GM21737 (cell line): ENCODE measurements at regions not wholly inside any gene's neighbourhood (a gene's known extent, or its start where the extent isn't known, plus 50 kb on each side); places are given as distances from the start of the nearest gene placed in this dataset.
"Not testable (repeated sequence)": the region's sequence is repeated elsewhere in the genome, so short reads cannot be mapped to it uniquely, and the experiment has no call there.

Experiments
- ATAC-seq: cut with Tn5 transposase; IDR thresholded peaks from one replicate; pipeline ENCODE4 v1.9.1; 2021; ENCODE audit warnings: mild to moderate bottlenecking, moderate library complexity; ENCODE audit not compliant: unreplicated experiment

DNA sequence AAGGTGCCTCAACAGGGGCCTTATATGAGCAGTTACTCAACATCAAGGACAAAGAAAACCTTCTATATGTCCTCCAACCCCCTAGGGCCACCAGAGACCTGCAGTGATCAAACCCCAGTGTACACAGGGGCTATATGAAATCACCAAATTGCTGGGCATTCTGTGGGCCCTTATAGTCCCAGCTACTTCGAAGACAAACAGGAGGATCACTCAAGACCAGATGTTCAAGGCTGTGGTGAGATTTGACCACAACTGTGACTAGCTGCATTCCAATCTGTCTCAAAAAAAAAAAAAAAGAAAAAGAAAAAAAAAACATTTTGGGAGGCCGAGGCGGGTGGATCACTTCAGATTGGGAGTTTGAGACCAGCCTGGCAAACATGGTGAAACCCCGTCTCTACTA lies 51.0 kb upstream of the PRB2 start:
- ATAC-seq: no peak

DNA sequence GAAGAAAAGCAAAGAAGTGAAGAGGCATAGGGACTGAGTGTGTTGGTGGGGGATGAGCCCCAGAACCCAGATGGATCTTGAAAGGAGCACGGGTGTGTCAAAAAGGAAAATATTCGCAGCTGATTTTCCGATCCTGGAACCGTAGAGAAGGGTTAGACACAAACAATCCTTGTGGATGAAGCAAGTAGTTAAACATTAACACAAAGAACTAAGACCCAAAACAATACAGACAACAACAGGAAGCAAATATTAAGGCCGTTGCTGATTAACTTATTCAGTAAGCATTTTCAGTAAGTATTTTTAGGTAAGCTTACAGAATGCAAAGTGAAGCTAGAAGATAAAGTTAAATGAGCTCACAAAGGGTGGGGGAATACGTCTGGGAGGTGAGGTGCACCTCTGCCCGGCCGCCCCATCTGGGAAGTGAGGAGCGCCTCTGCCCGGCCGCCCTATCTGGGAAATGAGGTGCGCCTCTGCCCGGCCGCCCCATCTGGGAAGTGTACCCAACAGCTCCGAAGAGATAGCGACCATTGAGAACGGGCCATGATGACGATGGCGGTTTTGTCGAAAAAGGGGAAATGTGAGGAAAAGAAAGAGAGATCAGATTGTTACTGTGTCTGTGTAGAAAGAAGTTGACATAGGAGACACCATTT lies 62.8 kb upstream of the PRB2 start:
- no peak for ATAC-seq

DNA sequence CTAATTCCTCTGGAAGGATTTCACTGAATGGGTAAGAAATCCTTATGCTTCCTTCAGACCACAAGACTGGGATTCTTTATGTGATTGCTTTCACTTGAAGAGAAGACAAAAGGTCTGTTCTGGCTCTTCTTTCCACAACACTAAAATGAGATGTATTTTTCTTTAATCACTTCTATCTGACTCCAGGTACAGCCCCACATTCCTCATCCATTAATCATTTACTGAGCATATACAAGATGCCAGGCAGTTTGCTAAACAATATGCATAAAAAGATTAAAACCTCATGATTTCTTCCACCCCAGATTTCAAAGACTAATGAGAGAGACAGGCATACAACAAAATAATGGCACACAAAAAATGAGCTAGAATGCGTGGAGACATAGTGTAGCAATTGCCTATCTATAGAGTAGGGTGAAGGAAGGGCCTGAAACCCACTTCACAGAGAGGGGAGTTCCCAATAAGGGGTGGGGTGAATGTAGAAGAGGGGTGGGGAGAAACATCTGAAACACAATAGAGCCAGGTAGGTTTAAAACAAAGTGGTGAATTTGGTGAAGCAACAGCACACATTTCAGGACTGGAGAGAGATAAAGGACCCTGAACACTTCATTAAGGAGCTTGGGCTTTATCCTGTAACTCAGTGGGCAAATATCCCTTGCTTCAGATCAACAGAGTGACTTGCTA lies 65.1 kb upstream of the PRB2 start:
- ATAC-seq: no peak

DNA sequence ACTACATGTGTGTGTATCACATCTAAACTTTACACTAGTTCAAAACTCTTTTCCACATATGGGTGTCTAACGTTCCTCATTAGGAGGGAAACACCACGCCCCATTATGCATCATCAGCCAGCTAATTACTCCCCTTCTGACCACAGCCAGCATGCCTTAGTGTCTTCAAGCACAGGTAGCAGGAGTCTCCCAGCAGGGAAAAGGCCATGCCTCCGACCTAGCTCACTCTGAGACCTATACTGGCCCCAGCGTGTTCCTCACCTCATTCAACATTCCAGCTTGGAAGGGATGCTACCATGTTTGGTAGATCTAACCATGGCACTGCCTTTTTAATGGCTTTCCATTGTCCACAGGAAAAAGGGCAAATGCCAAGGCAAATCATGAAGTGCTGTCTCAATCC lies 66.1 kb upstream of the PRB2 start:
- no peak for ATAC-seq

DNA sequence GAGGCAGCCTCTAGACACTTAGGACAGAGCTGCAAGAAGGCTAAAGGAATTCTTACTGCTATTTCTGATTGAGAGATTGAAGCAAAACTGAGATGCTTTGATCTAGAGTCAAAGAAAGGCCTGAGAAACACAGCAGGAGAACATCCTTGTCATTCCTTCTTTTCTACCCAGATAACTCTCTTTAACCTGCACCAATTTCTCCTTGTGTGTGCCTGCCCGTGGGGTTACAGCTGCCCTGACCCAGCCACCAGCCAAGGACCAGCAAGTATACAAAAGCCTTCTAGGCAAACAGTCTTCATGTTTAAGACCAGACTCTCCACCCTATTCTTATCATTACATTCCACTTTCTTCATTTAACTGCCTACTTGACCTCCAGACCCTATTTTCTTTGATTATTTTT lies 81.7 kb upstream of the PRB2 start:
- ATAC-seq: no peak

DNA sequence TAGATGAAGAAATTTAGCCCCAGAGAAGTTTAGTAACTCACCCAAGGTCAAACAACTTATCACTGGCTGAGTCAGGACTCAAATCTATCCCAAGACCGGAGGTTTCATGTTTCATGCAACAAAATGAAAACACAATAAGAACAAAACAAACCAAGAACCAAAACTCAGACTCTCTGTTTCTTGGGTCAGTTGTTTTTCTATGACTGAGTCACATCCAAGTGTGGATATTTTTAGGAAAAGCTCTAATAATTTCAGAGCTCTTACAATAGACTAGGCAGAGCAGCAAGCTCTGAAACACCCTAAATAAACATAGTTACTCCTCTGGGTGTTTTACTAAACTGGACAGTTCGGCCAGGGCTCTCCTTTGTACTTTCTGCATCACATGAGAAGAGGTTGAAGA lies 87.6 kb upstream of the PRB2 start:
- ATAC-seq: no peak

DNA sequence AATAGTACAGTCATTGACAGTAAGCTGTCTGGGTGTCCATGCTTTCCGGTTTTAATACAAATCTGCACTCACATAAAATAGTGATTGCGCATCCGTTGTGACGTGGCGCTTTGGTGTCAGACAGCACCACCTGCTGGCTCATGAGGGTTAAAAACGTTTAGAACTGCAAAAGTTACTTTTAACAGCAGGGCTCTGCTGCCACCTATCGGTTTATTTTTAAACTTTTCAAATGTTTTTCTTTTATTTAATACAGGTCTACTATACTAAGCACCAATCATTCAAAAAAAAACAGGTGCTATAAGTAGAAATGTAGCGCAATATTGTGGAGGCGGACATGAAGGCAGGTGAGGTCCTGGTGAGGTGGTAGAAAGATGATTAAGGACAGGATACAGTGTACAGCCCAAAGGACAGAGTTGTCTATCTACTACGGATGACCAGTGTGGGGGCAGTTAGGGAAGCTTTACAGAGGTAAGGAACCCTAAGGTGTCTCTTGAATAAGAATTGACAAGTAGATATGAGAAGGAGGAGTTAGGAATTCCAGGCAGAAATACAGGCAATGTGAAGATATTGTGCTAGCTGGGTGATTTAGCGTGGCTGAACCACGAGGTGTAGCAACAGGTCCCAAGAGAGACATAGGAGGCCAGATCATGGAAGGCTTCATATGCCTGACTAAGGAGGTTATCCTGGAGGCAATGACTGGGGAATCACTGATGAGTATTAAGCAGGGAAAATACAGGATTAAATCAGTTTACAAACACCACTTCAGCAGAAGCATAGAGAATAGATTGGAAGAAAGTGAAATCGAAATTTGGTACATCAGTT lies 91.5 kb upstream of the PRB2 start:
- ATAC-seq: peak; percentile 64

DNA sequence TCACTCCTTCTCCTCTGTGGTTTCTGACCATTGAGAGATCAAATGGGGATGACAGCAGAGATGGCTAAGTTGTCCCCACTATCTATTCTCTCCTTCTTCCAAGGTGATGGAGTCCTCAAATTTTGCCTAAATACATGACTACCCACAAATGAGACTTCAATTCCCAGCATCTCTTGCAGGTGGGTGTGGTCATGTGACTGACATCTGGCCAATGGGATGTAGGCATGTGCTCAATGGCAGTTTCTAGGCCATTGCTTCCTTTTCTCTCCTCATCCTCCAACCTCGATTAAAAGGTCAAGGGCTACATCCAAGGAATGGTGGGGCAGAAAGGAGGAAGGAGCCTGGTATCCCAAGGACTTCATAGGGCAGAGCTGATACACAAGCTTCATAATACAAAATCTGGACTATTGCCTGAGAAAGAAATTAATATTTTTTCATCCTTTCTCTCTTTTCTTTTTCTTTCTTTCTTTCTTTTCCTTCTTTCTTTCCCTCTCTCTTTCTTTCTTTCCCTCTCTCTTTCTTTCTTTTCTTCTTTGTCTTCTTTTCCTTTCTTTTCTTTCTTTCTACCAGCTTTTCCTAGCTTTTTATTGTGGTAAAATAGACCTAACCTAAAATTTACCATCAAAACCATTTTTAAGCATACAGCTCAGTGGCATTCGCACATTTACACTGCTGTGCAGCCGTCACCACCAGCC lies 100.9 kb upstream of the PRB2 start:
- ATAC-seq: no peak

DNA sequence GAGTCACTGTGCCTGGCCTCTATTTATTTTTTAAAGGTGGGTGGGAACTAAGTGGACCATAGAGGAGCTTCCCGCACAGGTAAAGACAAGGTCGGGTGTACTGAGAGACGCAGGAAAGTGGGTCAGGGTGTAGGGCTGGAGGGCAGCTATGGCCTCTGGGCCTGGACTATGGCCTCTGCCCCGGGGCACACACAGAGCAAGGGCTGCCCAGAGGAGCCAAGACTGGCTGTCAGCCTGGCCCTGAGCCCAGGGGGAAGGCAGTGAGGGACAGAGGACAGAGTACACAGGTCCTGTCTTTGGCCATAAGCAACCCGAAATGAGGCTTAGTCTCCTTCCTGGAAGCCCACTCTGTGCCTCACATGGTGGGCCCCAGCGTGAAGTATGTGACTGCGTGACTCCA lies 102.1 kb upstream of the PRB2 start:
- no peak for ATAC-seq

DNA sequence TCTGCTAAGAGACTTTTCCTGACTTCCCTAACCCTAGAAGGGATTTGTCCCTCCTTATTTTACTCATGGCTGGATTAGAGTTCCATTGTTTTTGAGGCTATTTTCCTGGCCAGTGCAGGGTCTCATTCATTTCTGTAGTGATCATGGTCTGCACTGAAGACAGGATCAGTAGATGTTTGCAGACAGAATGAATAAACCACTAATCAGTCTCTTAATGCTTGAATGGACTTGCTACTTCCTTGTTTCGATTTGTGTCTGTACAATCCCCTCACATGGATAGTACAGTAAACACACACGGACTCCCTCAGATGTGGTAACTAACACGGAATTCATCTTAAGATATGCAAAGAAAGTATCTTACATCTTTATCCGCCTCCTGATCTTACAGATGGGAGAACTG lies 102.6 kb upstream of the PRB2 start:
- peak; percentile 70 for ATAC-seq

DNA sequence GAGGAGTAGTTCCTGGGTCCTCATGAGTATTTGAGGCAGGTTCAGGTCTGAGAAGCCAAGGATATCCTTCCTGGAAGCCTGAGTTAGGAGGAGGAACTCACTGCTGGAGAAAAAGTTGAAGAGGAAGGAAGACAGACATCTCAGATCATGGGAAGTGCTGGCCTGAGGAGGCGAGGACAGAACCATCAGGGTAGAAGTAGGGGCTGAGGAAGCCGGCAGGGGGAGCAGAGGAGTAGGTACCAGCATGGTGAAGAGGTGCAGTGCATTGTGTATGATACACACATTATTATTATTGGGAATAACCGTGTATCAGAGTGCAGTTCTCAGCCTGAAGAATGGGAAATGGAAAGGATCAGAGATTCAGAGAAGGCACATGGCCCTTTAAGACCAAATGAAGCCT lies 103.2 kb upstream of the PRB2 start:
- ATAC-seq: not testable (repeated sequence)

DNA sequence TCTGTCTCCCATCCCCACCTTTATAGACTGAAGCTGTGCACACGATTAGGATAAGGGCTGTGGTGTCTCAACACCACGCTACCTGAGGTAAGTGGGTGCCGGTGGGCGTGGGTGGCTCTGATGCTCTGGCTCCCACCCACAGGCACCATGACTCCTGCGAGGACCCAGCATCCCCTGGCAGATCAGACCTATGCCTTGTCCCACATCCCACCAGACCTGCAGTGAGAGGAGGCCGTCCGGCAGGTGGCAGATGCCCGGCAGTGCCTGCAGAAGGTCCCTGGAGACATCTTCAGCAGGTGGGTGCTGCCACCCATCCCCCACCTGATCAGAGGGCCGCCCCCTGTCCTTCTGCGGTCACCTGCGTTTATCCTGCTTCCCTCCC lies 104.4 kb upstream of the PRB2 start:
- no peak for ATAC-seq

DNA sequence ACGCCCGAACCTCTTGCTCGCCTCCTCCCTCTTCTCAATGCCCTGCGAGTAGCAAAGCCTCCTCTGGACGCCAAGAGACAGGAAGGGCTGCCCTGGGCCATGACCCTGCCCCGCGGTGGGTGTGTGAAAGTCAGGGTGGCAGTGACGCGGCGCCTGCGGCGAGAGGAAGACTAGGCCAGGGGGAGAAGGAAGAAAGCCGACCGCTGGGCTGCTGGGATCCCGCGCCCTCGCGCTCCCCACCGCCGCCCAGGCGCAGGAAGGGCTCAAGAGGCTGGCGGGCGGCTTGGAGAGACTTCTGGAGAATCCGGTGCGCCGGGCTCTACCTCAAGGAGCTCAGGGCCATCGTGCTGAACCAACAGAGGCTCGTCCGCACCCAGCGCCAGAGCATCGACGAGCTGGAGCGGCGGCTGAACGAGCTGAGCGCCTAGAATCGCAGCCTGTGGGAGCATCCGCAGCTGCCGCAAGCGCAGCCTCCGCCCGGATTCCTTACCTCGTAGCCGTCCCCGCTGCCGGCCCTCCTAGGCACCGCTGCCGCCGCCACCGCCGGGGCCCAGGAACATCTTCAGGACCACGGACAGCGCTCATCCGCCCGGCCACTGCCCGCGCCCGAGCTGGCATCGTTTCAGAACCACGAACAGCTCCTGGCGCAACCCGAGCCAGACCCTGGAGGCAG lies 105.0 kb upstream of the PRB2 start:
- ATAC-seq: no peak

DNA sequence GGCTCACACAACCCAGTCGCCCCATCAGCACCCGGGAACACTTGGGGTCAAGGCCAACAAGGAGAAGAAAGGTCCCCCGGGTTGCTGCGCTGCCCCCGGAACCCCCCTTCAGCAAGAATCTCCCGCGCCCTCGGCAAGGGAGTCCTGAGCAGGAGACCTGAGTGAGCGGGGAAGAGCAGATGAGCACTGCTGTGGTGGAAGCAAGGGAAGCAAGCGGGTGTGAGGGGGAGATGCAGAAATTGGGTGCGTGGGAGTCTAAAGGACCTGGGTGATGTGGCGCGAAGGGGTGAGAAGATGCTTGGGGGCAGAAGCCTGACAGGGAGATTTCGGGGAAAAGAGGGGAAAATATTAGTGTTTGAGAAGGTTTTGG lies 105.5 kb upstream of the PRB2 start:
- no peak for ATAC-seq

DNA sequence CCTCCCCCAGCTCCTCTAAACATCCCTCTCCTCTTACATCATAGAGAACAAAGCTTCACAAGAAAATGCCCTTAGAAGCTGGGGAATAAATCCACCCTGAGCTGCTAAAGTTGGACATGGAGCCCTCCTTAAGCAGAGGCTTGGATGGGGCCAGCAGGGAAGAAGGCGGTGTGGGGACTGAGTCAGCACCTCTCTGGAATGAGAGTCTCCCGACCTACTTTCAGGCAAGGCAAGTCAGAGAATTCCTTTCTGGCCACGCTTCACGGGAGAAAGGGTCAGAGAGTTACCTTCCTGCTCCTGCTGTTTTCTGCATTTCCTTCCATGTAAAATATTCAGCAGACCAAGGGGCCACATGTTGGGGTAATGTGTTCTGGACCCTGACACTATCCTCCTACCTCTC lies 113.3 kb upstream of the PRB2 start:
- ATAC-seq: no peak

DNA sequence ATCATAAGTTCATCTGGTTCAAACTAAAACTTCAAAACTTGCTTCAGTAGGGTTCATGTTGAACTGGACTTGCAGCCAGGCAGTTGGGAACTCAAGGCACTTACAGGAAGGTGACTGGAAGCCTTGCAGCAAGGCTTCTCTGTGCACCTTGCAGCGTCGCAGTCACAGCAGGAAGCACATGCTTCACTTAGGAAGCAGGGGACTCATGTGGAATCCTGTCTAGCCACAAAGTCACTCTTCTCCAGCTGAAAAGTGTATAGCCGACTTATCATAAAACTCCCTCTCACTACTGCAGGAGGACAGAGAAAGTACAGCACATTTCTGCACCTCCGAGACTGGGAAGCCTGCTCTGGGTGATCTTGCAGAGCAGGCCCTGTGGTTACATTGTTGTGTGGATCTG lies 114.0 kb upstream of the PRB2 start:
- no peak for ATAC-seq

DNA sequence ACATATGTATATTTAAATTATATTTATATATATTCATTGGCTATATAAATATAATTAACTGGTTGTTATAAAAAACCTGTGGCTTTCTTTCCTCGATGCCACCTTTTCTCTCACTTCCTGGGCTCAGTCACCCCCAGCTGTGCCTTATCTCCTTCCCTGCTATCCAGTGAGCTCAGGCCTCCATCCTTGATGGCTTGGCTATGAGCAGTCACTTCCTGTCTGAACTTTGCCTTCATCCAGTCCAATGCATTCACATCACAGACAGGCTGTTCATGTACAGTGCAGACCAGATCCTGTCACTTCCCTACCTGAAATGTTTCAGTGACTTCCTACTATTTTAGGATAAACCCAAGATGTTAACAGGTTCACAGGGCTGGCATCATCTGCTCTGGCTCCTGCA lies 115.3 kb upstream of the PRB2 start:
- no peak for ATAC-seq

DNA sequence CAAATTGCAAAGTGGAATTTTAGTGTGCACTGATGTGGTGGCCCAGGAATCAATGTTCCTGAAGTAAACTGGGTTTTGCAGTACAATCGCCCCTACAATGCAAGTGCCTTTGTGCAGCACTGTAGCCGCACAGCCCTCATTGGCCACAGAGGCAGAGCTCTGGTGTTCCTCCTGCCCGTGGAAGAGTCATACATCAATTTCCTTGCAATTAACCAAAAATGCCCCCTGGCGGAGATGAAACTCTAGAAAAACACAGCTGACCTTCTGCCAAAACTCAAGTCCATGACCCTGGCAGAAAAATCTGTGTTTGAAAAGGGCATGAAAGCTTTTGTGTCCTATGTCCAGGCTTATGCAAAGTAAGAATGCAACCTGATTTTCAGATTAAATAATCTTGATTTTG lies 117.9 kb upstream of the PRB2 start:
- ATAC-seq: no peak

DNA sequence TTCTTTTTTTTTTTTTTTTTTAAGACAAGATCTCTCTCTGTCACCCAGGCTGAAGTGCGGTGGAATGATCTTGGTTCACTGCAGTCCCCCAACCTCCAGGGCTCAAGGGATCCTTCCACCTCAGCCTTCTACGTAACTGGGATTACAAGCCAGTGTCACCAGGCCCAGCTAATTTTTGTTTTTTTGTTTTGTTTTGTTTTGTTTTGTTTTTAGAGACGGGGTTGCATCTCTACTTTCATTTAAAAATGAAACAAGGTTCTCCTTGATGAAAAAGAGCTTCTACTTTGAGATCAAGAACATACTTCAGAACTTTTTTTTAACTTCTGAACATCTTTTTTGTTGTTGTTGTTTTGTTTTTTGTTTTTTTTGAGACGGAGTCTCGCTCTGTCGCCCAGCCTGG lies 121.7 kb upstream of the PRB2 start:
- no peak for ATAC-seq

DNA sequence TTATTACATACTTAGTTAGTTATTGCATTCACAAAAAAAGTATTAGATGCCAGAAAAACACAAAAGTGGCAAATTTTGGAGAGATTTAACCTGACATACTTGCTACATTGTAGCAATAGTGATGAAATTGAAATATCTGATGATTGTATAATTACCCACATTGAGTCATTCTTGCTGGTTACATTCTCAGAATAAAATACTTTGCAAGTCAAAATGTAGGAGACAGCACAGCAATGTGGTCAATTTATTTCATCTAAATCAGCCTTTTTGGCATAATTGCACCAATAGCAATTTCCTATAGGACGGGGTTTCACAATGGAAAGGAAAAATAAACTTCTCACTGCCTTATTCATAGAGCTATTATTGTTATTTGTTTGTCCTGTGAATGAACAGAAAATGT lies 125.0 kb upstream of the ETV6 start:
- ATAC-seq: no peak

DNA sequence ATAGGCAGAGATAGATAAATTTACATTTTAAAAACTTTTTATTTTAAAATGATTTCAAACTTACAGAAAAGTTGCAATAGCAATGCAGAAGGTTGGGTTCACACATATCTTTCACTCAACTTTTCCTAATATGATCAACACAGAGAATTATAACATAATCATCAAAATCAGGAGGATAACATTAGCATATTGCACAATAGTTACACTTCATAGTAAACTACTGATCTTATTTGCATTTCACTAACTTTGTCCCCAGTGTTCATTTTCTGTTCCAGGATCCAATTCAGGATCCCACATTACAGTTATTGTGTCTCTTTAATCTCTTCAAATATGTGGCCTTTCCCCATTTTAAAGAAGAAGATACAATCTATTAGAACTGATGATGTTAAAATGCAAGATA lies 115.4 kb upstream of the ETV6 start:
- no peak for ATAC-seq
